HEK293 (cell line): ENCODE measurements at regions not wholly inside any gene's neighbourhood (a gene's known extent, or its start where the extent isn't known, plus 50 kb on each side); places are given as distances from the start of the nearest gene placed in this dataset.

Source experiments
- CTCF ChIA-PET: fragments of 350-600 bp; formaldehyde crosslinking; extraction: SDS; loops from one replicate; lab custom pipeline; 2021; ENCODE audit warnings: antibody characterized with exemption; lab: Yijun Ruan, JAX
- POLR2A ChIA-PET: fragments of 300-600 bp; formaldehyde crosslinking; extraction: SDS; loops from one replicate; lab custom pipeline; 2020; ENCODE audit warnings: antibody characterized with exemption, inconsistent platforms; lab: Yijun Ruan, JAX
- H3K27ac ChIP-seq: fragments of 200-500 bp; sonication (Bioruptor generic); 2 replicates; pipeline ENCODE4 v1.5.1; 2014; ENCODE audit warnings: low read depth, low read length, control low read depth, inconsistent platforms; ENCODE audit errors: extremely low read depth
- H3K36me3 ChIP-seq, 2 experiments: fragments of 200-500 bp in 1 of 2; sonication (Bioruptor generic) in 1 of 2; 1 replicate in 1 of 2; 2 replicates in 1 of 2; pipeline ENCODE4 v1.5.1; 2014 to 2017; ENCODE audit warnings: inconsistent platforms in 2 of 2, low read length in 2 of 2; ENCODE audit not compliant: control insufficient read depth in 2 of 2, insufficient read depth in 1 of 2
- H3K4me1 ChIP-seq: fragments of 200-500 bp; sonication (Bioruptor generic); 2 replicates; pipeline ENCODE4 v1.5.1; 2014; ENCODE audit warnings: mild to moderate bottlenecking, low read length, inconsistent platforms; ENCODE audit not compliant: control insufficient read depth, insufficient read depth
- H3K4me3 ChIP-seq: 2 replicates; pipeline ENCODE4 v1.5.1; 2011; ENCODE audit warnings: low read depth, mild to moderate bottlenecking, control low read depth, low read length, moderate library complexity
- H3K9me3 ChIP-seq: fragments of 200-500 bp; sonication (Bioruptor generic); 2 replicates; pipeline ENCODE4 v1.5.1; 2014; ENCODE audit warnings: low read depth, low read length, inconsistent platforms; ENCODE audit not compliant: control insufficient read depth, insufficient read depth
- EGR2 ChIP-seq: fragments of 450-650 bp; formaldehyde crosslinking; IDR thresholded peaks from 2 replicates; pipeline ENCODE4 v1.5.1; 2016; ENCODE audit warnings: low read depth, missing biosample characterization, missing genetic modification characterization
- PATZ1 ChIP-seq: fragments of 450-650 bp; formaldehyde crosslinking; IDR thresholded peaks from 2 replicates; pipeline ENCODE4 v1.5.1; 2016; ENCODE audit warnings: missing biosample characterization, missing genetic modification characterization
- PRDM4 ChIP-seq: fragments of 450-650 bp; formaldehyde crosslinking; IDR thresholded peaks from 2 replicates; pipeline ENCODE4 v1.5.1; 2017; ENCODE audit warnings: missing biosample characterization, missing genetic modification characterization
- TSHZ1 ChIP-seq: fragments of 450-650 bp; formaldehyde crosslinking; IDR thresholded peaks from 2 replicates; pipeline ENCODE4 v1.5.1; 2016; ENCODE audit warnings: missing biosample characterization, missing genetic modification characterization, borderline replicate concordance
- ZBTB20 ChIP-seq: fragments of 450-650 bp; formaldehyde crosslinking; IDR thresholded peaks from 2 replicates; pipeline ENCODE4 v1.5.1; 2016; ENCODE audit warnings: missing biosample characterization, missing genetic modification characterization
- ZNF221 ChIP-seq: fragments of 450-650 bp; formaldehyde crosslinking; IDR thresholded peaks from 2 replicates; pipeline ENCODE4 v1.5.1; 2017; ENCODE audit warnings: missing biosample characterization, missing genetic modification characterization, borderline replicate concordance
- ZNF26 ChIP-seq: fragments of 450-650 bp; formaldehyde crosslinking; IDR thresholded peaks from 2 replicates; pipeline ENCODE4 v1.5.1; 2016; ENCODE audit warnings: missing biosample characterization, missing genetic modification characterization
- ZNF324 ChIP-seq: fragments of 450-650 bp; formaldehyde crosslinking; IDR thresholded peaks from 2 replicates; pipeline ENCODE4 v1.5.1; 2016; ENCODE audit warnings: missing biosample characterization, missing genetic modification characterization
- ZNF37A ChIP-seq: fragments of 450-650 bp; IDR thresholded peaks from 2 replicates; pipeline ENCODE4 v1.5.1; 2018; ENCODE audit warnings: missing biosample characterization, missing genetic modification characterization
- ZNF473 ChIP-seq: fragments of 450-650 bp; formaldehyde crosslinking; IDR thresholded peaks from 2 replicates; pipeline ENCODE4 v1.5.1; 2017; ENCODE audit warnings: missing biosample characterization, missing genetic modification characterization
- ZNF600 ChIP-seq: fragments of 450-650 bp; formaldehyde crosslinking; IDR thresholded peaks from 2 replicates; pipeline ENCODE4 v1.5.1; 2016; ENCODE audit warnings: missing biosample characterization, missing genetic modification characterization
- ZNF623 ChIP-seq: fragments of 450-650 bp; formaldehyde crosslinking; IDR thresholded peaks from 2 replicates; pipeline ENCODE4 v1.5.1; 2016; ENCODE audit warnings: missing biosample characterization, missing genetic modification characterization
- ZSCAN4 ChIP-seq: fragments of 450-650 bp; formaldehyde crosslinking; IDR thresholded peaks from 2 replicates; pipeline ENCODE4 v1.5.1; 2017; ENCODE audit warnings: missing biosample characterization, missing genetic modification characterization
- TF ChIP-seq, protein P1 (sequence below): fragments of 450-650 bp; IDR thresholded peaks from 2 replicates; pipeline ENCODE4 v1.5.1; 2018; ENCODE audit warnings: missing biosample characterization, missing genetic modification characterization
- TF ChIP-seq, protein P2 (sequence below): fragments of 450-650 bp; formaldehyde crosslinking; optimal IDR thresholded peaks from 2 replicates; pipeline ENCODE3; 2016; ENCODE audit warnings: missing biosample characterization, mild to moderate bottlenecking, missing genetic modification characterization
- TF ChIP-seq, protein P3 (sequence below): fragments of 450-650 bp; formaldehyde crosslinking; IDR thresholded peaks from 2 replicates; pipeline ENCODE4 v1.5.1; 2017; ENCODE audit warnings: missing biosample characterization, missing genetic modification characterization

DNA sequence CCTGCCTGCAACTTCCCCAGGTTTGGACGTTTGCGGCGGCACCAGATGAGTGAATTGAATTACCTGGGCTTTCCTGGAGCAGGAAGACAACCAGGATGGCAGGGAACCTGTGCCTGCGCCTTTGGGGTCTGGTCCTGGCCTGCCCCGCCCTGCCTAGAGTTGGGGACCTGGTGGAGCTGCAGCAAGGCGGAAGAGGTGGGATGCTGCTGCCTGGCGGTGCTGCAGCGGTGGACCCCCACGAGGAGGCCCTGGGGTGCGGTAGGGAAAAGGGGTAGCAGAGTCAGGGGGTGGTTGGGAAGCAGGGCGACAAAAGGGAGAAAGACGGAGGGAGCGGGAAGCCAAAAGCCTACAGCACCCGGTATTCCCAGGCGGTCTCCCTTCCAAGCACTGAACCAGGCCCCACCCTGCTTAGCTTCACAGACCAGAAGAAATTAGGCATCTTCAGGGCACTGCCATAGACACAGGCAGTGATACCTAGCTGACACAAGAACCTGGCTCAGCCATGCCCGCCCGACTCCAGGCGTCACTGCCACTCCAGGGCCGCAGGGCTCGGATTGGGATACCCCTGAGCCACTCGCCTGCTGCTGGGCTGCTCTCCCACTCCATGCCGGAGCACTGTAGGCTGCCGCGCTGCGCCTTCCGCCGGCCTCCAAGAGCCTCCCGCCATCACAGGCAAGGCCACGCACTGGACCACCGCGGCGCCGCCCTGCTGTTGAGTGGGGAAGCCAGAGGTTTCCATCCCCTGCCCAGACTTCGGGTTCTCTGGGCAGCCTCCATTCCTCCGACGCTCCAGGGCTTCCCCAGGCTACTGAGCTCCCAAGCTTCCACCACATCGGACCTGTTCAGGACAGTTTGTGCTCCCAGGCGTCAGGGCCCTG is 155.2 kb upstream of the ALG10B start:
- ChIA-PET POLR2A (no interaction called here), CTCF (no interaction called here)
- Histone ChIP-seq H3K9me3 (no peaks in the 10 kb centered on the region), H3K27ac (no peak overlapping the region), H3K36me3 (no peaks in the 10 kb centered on the region), H3K4me3 (no peak overlapping the region), H3K4me1 (no peaks in the 10 kb centered on the region)
- no peak for TF ChIP-seq PATZ1 (tag by site-specific recombination)
- TF ChIP-seq TSHZ1 (tag by site-specific recombination), result no peak
- TF ChIP-seq EGR2 (tag by site-specific recombination), result no peak
- TF ChIP-seq ZNF324 (tag by site-specific recombination), result no peak

- H3K9me3 ChIP-seq, result no peaks in the 10 kb centered on the region
- no peaks in the 10 kb centered on the region for H3K4me1 ChIP-seq
- no peak for TF ChIP-seq ZSCAN4 (tag by site-specific recombination)
- TF ChIP-seq ZNF26 (tag by site-specific recombination), result no peak
- TF ChIP-seq, protein P1, sequence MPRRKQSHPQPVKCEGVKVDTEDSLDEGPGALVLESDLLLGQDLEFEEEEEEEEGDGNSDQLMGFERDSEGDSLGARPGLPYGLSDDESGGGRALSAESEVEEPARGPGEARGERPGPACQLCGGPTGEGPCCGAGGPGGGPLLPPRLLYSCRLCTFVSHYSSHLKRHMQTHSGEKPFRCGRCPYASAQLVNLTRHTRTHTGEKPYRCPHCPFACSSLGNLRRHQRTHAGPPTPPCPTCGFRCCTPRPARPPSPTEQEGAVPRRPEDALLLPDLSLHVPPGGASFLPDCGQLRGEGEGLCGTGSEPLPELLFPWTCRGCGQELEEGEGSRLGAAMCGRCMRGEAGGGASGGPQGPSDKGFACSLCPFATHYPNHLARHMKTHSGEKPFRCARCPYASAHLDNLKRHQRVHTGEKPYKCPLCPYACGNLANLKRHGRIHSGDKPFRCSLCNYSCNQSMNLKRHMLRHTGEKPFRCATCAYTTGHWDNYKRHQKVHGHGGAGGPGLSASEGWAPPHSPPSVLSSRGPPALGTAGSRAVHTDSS (tag by site-specific recombination), result no peak
- TF ChIP-seq, protein P2, sequence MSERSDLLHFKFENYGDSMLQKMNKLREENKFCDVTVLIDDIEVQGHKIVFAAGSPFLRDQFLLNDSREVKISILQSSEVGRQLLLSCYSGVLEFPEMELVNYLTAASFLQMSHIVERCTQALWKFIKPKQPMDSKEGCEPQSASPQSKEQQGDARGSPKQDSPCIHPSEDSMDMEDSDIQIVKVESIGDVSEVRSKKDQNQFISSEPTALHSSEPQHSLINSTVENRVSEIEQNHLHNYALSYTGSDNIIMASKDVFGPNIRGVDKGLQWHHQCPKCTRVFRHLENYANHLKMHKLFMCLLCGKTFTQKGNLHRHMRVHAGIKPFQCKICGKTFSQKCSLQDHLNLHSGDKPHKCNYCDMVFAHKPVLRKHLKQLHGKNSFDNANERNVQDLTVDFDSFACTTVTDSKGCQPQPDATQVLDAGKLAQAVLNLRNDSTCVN (tag by site-specific recombination), result no peak
- no peak for TF ChIP-seq ZNF221
- TF ChIP-seq ZNF623, result no peak
- no peak for TF ChIP-seq ZNF37A (tag by site-specific recombination)
- TF ChIP-seq PRDM4 (tag by site-specific recombination), result no peak
- no peak for TF ChIP-seq ZNF600 (tag by site-specific recombination)
- TF ChIP-seq, protein P3, sequence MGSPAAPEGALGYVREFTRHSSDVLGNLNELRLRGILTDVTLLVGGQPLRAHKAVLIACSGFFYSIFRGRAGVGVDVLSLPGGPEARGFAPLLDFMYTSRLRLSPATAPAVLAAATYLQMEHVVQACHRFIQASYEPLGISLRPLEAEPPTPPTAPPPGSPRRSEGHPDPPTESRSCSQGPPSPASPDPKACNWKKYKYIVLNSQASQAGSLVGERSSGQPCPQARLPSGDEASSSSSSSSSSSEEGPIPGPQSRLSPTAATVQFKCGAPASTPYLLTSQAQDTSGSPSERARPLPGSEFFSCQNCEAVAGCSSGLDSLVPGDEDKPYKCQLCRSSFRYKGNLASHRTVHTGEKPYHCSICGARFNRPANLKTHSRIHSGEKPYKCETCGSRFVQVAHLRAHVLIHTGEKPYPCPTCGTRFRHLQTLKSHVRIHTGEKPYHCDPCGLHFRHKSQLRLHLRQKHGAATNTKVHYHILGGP (tag by site-specific recombination), result no peak
- TF ChIP-seq ZBTB20 (tag by site-specific recombination), result no peak
- no peak for TF ChIP-seq ZNF473 (tag by site-specific recombination)
- TF ChIP-seq EGR2 (tag by site-specific recombination), result no peak
These were observed 154.6 kb upstream of the ALG10B start for GRCh38 chr12:38162013-38162412.

More at GRCh38 chr12:38162013-38162412, 154.6 kb upstream of the ALG10B start:
- no peak overlapping the region for H3K4me3 ChIP-seq
- no peaks in the 10 kb centered on the region for H3K36me3 ChIP-seq
- no peak overlapping the region for H3K27ac ChIP-seq
- ChIA-PET CTCF (no interaction called here), POLR2A (no interaction called here)
